B cell (primary cell): ENCODE measurements at regions not wholly inside any gene's neighbourhood (a gene's known extent, or its start where the extent isn't known, plus 50 kb on each side); places are given as distances from the start of the nearest gene placed in this dataset.

Experiments used
- ATAC-seq: fragments of 200-7000 bp; cut with Tn5 transposase; one replicate; pipeline ENCODE4 v1.10.0; 2021; ENCODE audit warnings: low read depth, mild to moderate bottlenecking, moderate number of reproducible peaks, moderate library complexity
- CTCF ChIA-PET: fragments of 350-600 bp; sonication (Branson Sonifier 250); formaldehyde crosslinking; loops from one replicate; lab custom pipeline; 2021; ENCODE audit warnings: antibody characterized with exemption, inconsistent platforms; lab: Charles Lee
- POLR2A ChIA-PET: fragments of 350-600 bp; sonication (Branson Sonifier 250); formaldehyde crosslinking; loops from one replicate; lab custom pipeline; 2021; ENCODE audit warnings: antibody characterized with exemption; lab: Charles Lee
- DNase-seq: peaks from one replicate; pipeline ENCODE4 v3.0.0; 2013
- H2AFZ ChIP-seq: 2 replicates; pipeline ENCODE4 v1.6.1; 2012; ENCODE audit warnings: mild to moderate bottlenecking, low read depth, low read length; ENCODE audit not compliant: insufficient read depth, poor library complexity, severe bottlenecking
- H3K27ac ChIP-seq, 2 donors: 1 replicate in 1 of 2; 2 replicates in 1 of 2; pipeline ENCODE4 v1.5.1; 2012 to 2013; ENCODE audit warnings: low read length in 2 of 2, mild to moderate bottlenecking in 2 of 2, moderate library complexity in 1 of 2
- H3K27me3 ChIP-seq, 4 experiments: fragments of 200-600 bp in 1 of 4; sonication (generic) in 1 of 4; replicated peaks in 1 of 4; 1 replicate in 2 of 4; 2 replicates in 2 of 4; pipeline versions ENCODE4 v1.6.1 to v1.7.0; 2013 to 2016; ENCODE audit warnings: low read length in 3 of 4, mild to moderate bottlenecking in 2 of 4, mixed read lengths in 1 of 4, moderate library complexity in 1 of 4; ENCODE audit not compliant: insufficient read depth in 4 of 4, control insufficient read depth in 3 of 4; ENCODE audit errors: control extremely low read depth in 1 of 4
- H3K36me3 ChIP-seq, 2 experiments: replicated peaks in 1 of 2; 1 replicate in 1 of 2; 2 replicates in 1 of 2; pipeline versions ENCODE4 v1.6.1 to v1.7.1; 2013; ENCODE audit warnings: low read length in 1 of 2; ENCODE audit not compliant: insufficient read depth in 2 of 2, control insufficient read depth in 1 of 2; ENCODE audit errors: control extremely low read depth in 1 of 2, extremely low read depth in 1 of 2
- H3K4me1 ChIP-seq, 2 donors: fragments of 200-600 bp in 1 of 2; sonication (generic) in 1 of 2; 1 replicate in 1 of 2; 2 replicates in 1 of 2; pipeline versions ENCODE4 v1.5.1 to v1.6.1; 2013 to 2017; ENCODE audit warnings: low read length in 2 of 2; ENCODE audit not compliant: control insufficient read depth in 2 of 2, insufficient read depth in 2 of 2
- H3K4me2 ChIP-seq: replicated peaks from 2 replicates; pipeline ENCODE3; 2012; ENCODE audit warnings: mild to moderate bottlenecking, low read depth, low read length; ENCODE audit not compliant: poor library complexity, severe bottlenecking
- H3K4me3 ChIP-seq, 5 experiments: fragments of 200-600 bp in 1 of 5; sonication (generic) in 1 of 5; 1 replicate in 3 of 5; 2 replicates in 2 of 5; pipeline versions ENCODE4 v1.5.1 to v1.7.0; 2011 to 2016; ENCODE audit warnings: low read length in 4 of 5, mild to moderate bottlenecking in 4 of 5, low read depth in 2 of 5, control low read depth in 1 of 5, moderate library complexity in 1 of 5; ENCODE audit not compliant: insufficient read depth in 1 of 5; ENCODE audit errors: control extremely low read depth in 1 of 5, extremely low read depth in 1 of 5
- H3K79me2 ChIP-seq: fragments of 200-600 bp; sonication (generic); one replicate; pipeline ENCODE4 v1.6.0; 2016; ENCODE audit warnings: low read length; ENCODE audit not compliant: control insufficient read depth, insufficient read depth
- H3K9ac ChIP-seq: fragments of 200-600 bp; sonication (generic); 2 replicates; pipeline ENCODE4 v1.6.1; 2017; ENCODE audit warnings: mild to moderate bottlenecking, low read length, moderate library complexity
- H3K9me3 ChIP-seq, 3 donors: one replicate each; pipeline versions ENCODE4 v1.6.1 to v1.7.1; 2013; ENCODE audit warnings: low read length in 2 of 3; ENCODE audit not compliant: control insufficient read depth in 2 of 3, insufficient read depth in 1 of 3; ENCODE audit errors: control extremely low read depth in 1 of 3
- H4K20me1 ChIP-seq: 2 replicates; pipeline ENCODE4 v1.6.0; 2012; ENCODE audit warnings: mild to moderate bottlenecking, low read length; ENCODE audit not compliant: insufficient read depth, control insufficient read depth, poor library complexity, severe bottlenecking
- H3K27ac Mint-ChIP-seq: one replicate; pipeline ENCODE4 v1.8.0; 2021; ENCODE audit warnings: mixed read lengths
- H3K27me3 Mint-ChIP-seq: one replicate; pipeline ENCODE4 v1.8.0; 2021; ENCODE audit warnings: mixed read lengths
- H3K4me1 Mint-ChIP-seq: one replicate; pipeline ENCODE4 v1.8.0; 2021; ENCODE audit warnings: mixed read lengths
- H3K4me3 Mint-ChIP-seq: one replicate; pipeline ENCODE4 v1.8.0; 2021; ENCODE audit warnings: mixed read lengths
- H3K9me3 Mint-ChIP-seq: one replicate; pipeline ENCODE4 v1.8.0; 2022; ENCODE audit warnings: mixed read lengths; ENCODE audit not compliant: insufficient read depth
- EZH2 ChIP-seq: IDR thresholded peaks from 2 replicates; pipeline ENCODE4 v1.6.1; 2012; ENCODE audit warnings: borderline replicate concordance, low read depth, mild to moderate bottlenecking, moderate library complexity, low read length; ENCODE audit not compliant: insufficient read depth, poor library complexity, severe bottlenecking
- WGBS: methylation state at CpG from one replicate; pipeline ENCODE4 v1.1.5; 2013; ENCODE audit warnings: missing lambda C conversion rate; ENCODE audit not compliant: insufficient coverage; 5-methylcytosine and 5-hydroxymethylcytosine counted together
- intact Hi-C: fragments of 100-400 bp; cut with micrococcal nuclease; formaldehyde crosslinking; loops from one replicate; pipeline ENCODE4 v1.10.0; 2022
- TF ChIP-seq, protein P1 (sequence below): fragments of 200-600 bp; IDR thresholded peaks from one replicate; pipeline ENCODE4 v1.8.0; 2022; ENCODE audit warnings: antibody characterized with exemption, mild to moderate bottlenecking

- Mint-ChIP-seq H3K27me3 (no peaks in the 10 kb centered on the region), H3K4me3 (no peak overlapping the region), H3K4me1 (no peaks in the 10 kb centered on the region), H3K9me3 (peaks cover 27% of the 10 kb centered on the region), H3K27ac (no peak overlapping the region)
- H3K4me1 ChIP-seq = no peaks in the 10 kb centered on the region
- ChIA-PET POLR2A (no interaction called here), CTCF (no interaction called here)
- no peak overlapping the region for H3K27ac ChIP-seq
- WGBS = 72% methylated on average over 40 of the region's 40 CpGs
- DNase-seq (no peak), ATAC-seq (no peak)
- H3K9me3 ChIP-seq = peaks cover 0 to 59% (median 21%) of the 10 kb centered on the region in 3 donors
- H3K36me3 ChIP-seq = no peaks in the 10 kb centered on the region
- intact Hi-C loops = no loop called here
- H3K4me2 ChIP-seq = no peak overlapping the region
- TF ChIP-seq EZH2 = no peak
- no peak overlapping the region for H2AFZ ChIP-seq
- no peaks in the 10 kb centered on the region for H3K27me3 ChIP-seq
- H4K20me1 ChIP-seq = no peaks in the 10 kb centered on the region
- no peak overlapping the region for H3K9ac ChIP-seq
- no peak overlapping the region for H3K4me3 ChIP-seq
- H3K79me2 ChIP-seq = no peaks in the 10 kb centered on the region
Observed at GRCh38 chr7:56483861-56484550, 367.8 kb upstream of the NUPR2 start.

DNA sequence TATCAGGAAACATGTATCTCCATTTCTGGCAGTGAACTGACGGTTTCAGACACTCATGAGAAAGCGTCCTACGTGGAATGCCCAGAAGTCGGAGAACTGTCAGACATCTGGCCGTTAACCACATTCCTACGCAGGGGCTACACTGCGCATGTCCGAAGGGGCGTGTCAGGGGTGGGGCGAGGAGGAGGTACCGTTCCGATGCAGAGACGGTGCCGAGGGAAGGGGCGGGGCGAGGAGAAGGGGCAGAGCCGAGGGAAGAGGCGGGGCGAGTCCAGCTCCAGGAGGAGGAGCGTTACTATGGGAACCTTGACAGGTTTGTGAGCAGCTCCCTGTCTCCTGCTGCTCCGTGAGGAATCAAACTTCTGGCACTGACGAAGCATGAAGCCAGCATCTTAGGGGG, 366.9 kb upstream of the NUPR2 start:
- peaks cover 0 to 64% (median 21%) of the 10 kb centered on the region in 3 donors for H3K9me3 ChIP-seq
- intact Hi-C loops = no loop called here
- CTCF ChIA-PET = no interaction called here

More for the DNA sequence above, 366.9 kb upstream of the NUPR2 start:
- H3K27ac Mint-ChIP-seq = no peak overlapping the region
- Histone ChIP-seq H3K4me3 (no peak overlapping the region), H3K36me3 (no peaks in the 10 kb centered on the region), H3K79me2 (no peaks in the 10 kb centered on the region), H4K20me1 (no peaks in the 10 kb centered on the region), H2AFZ (no peak overlapping the region), H3K4me2 (no peak overlapping the region), H3K27me3 (no peaks in the 10 kb centered on the region), H3K4me1 (no peaks in the 10 kb centered on the region), H3K27ac (no peak overlapping the region), H3K9ac (no peak overlapping the region)
- no peaks in the 10 kb centered on the region for H3K27me3 Mint-ChIP-seq
- H3K4me1 Mint-ChIP-seq = no peaks in the 10 kb centered on the region
- 74% methylated on average over 22 of the region's 22 CpGs for WGBS
- ATAC-seq = no peak
- TF ChIP-seq, protein P1, sequence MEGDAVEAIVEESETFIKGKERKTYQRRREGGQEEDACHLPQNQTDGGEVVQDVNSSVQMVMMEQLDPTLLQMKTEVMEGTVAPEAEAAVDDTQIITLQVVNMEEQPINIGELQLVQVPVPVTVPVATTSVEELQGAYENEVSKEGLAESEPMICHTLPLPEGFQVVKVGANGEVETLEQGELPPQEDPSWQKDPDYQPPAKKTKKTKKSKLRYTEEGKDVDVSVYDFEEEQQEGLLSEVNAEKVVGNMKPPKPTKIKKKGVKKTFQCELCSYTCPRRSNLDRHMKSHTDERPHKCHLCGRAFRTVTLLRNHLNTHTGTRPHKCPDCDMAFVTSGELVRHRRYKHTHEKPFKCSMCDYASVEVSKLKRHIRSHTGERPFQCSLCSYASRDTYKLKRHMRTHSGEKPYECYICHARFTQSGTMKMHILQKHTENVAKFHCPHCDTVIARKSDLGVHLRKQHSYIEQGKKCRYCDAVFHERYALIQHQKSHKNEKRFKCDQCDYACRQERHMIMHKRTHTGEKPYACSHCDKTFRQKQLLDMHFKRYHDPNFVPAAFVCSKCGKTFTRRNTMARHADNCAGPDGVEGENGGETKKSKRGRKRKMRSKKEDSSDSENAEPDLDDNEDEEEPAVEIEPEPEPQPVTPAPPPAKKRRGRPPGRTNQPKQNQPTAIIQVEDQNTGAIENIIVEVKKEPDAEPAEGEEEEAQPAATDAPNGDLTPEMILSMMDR = no peak
- TF ChIP-seq EZH2 = no peak
- H3K4me3 Mint-ChIP-seq = no peak overlapping the region
- POLR2A ChIA-PET = no interaction called here
- DNase-seq = no peak
- H3K9me3 Mint-ChIP-seq = peaks cover 25% of the 10 kb centered on the region
